Activated T-cell treated with anti-CD3 and anti-CD28 coated beads, Interleukin-2, amount 50 U/mL, for 4 hours (primary cell): ENCODE measurements at regions not wholly inside any gene's neighbourhood (a gene's known extent, or its start where the extent isn't known, plus 50 kb on each side); places are given as distances from the start of the nearest gene placed in this dataset.

Experiments used
- ATAC-seq, 2 donors: fragments of 200-7000 bp; cut with Tn5 transposase; one replicate each; pipeline ENCODE4 v1.10.0; 2021
- DNase-seq: peaks from one replicate; pipeline ENCODE4 v3.0.0-alpha.2; 2020
- H3K27me3 Mint-ChIP-seq: one replicate; pipeline ENCODE4 v1.8.0; 2021; ENCODE audit warnings: low read depth, mixed read lengths
- H3K36me3 Mint-ChIP-seq: one replicate; pipeline ENCODE4 v1.8.0; 2022; ENCODE audit warnings: mixed read lengths; ENCODE audit not compliant: insufficient read depth
- H3K4me1 Mint-ChIP-seq: one replicate; pipeline ENCODE4 v1.8.0; 2021; ENCODE audit warnings: low read depth, mixed read lengths
- H3K4me3 Mint-ChIP-seq: one replicate; pipeline ENCODE4 v1.8.0; 2021; ENCODE audit warnings: mild to moderate bottlenecking, moderate library complexity, mixed read lengths
- H3K9me3 Mint-ChIP-seq: one replicate; pipeline ENCODE4 v1.8.0; 2021; ENCODE audit warnings: mixed read lengths

DNA sequence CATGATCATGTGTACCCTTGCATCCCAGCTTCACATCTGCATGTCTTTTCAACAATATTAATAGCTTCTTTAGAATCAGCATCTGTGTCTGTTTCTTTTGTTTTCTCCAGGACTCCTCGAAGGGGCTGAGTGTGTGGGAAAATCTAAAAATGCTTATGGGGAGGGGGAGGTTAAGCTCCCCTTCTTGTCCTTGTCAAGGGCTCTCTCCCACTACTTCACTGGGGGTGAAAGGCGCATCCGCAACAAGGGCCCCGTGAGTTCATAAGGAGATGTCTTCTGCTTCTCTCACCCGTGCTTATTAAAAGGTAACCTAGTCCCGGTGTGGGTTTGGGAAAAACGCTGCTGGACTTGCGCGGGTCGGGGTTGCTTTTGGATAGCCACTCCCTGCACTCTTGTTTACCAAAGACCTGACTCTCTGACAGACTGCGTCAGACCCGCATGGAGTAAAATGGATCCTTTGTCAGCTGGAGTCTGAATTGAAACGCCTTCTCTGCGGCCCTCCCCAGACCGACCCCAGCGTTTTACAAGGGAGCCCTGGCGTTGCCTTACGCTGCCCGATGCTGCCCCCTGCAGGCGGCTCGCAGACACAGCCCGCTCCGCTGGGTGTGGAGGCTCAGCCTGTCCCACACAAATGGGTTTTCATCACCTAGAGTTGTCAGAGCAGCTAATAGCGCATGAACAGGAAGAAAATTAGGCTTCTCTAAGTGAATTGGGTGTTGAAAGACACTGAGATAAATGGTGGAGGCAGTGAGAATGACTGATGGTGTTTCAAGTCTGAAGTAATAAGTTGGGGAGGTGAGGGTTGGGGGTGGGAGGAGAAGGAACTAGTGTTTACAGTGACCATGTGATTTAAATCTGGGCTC lies 53.8 kb downstream of the IER5 start:
- peak; percentile 80 to 88 for ATAC-seq
- H3K27me3 Mint-ChIP-seq: no peaks in the 10 kb centered on the region
- DNase-seq: peak; percentile 91
- no peaks in the 10 kb centered on the region for H3K36me3 Mint-ChIP-seq
- peak overlapping the region; percentile 65 for H3K4me3 Mint-ChIP-seq
- peaks cover 49% of the 10 kb centered on the region for H3K4me1 Mint-ChIP-seq
- H3K9me3 Mint-ChIP-seq: no peaks in the 10 kb centered on the region

DNA sequence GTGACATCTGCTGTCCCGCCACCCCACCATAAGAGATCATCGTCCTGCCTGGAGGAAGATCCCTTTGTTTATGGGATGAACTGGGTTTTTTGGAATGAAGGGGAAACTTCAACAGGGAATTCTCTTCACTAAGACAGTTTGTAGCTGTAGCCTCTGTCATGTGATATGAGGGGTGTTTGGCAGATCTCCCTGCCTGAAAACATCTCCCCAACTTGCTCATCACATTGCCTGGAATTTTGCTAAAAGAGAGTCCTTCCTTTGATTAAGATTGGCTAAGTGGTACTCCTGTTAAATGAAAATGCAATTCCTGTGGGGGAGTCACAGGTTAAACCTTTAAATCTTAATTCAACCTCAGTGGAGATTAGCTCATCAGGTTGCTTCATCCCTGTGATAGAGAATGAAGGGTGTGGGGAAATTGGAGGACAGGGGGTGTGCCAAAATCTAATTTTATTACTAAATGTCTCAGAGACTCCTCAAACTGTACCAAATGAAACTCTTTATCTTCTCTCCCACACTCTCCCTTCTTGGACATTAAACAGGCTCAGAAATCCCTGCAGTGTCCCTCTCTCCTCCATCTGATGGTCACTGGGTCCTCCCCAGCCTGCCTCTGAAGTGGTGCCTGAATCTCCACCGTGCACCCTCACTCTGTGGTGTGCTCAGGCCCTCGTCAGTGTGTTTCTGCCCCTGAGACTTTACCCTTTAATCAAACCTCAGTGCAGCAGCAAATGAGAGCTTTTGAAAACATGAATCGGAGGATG lies 54.8 kb downstream of the IER5 start:
- no peaks in the 10 kb centered on the region for H3K27me3 Mint-ChIP-seq
- no peaks in the 10 kb centered on the region for H3K36me3 Mint-ChIP-seq
- DNase-seq (no peak), ATAC-seq (no peak)
- no peaks in the 10 kb centered on the region for H3K9me3 Mint-ChIP-seq
- H3K4me3 Mint-ChIP-seq: no peak overlapping the region
- H3K4me1 Mint-ChIP-seq: peaks cover 52% of the 10 kb centered on the region

DNA sequence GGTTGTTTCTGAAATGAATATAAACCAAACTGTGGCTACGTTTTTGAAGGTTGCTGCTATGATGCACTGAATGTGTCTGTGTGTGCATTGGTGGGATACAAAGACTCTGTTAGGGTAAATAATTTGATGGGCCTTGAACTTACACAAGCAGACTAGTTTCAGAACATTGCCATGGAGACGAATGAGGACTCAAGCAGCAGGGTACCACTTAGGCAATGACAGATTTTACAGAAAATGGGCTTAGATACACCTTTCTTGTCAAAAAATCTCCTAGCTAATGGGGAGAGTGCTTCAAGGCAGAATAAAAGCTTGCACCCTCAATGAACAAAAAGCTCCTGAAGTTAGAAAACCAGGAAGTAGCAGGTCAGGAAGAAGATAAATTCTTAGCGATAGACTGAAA lies 55.7 kb downstream of the IER5 start:
- Mint-ChIP-seq H3K4me3 (no peak overlapping the region), H3K36me3 (no peaks in the 10 kb centered on the region), H3K27me3 (no peaks in the 10 kb centered on the region), H3K4me1 (peaks cover 53% of the 10 kb centered on the region), H3K9me3 (no peaks in the 10 kb centered on the region)
- DNase-seq (no peak), ATAC-seq (no peak)

DNA sequence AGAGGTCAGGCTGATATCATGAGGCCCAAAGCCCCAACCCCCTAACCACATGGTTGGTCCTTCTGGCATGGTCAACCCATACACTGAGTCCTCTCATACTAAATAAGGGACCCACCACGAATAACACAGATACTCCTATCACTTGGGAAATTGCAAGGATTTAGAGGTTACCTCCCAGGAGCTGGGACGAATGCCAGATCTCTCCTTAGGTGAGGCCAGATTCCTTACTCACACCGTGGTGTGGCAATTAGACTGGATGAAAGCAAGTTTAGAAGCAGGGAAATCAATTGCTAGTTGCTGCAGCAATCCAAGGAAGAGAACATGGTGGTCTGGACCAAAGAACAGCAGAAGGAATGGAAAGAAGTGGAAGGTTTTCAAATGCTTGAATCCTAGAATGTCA lies 60.1 kb downstream of the IER5 start:
- Mint-ChIP-seq H3K9me3 (no peaks in the 10 kb centered on the region), H3K4me1 (peaks cover 50% of the 10 kb centered on the region), H3K27me3 (no peaks in the 10 kb centered on the region), H3K36me3 (no peaks in the 10 kb centered on the region), H3K4me3 (no peak overlapping the region)
- ATAC-seq: no peak
- DNase-seq: no peak

DNA sequence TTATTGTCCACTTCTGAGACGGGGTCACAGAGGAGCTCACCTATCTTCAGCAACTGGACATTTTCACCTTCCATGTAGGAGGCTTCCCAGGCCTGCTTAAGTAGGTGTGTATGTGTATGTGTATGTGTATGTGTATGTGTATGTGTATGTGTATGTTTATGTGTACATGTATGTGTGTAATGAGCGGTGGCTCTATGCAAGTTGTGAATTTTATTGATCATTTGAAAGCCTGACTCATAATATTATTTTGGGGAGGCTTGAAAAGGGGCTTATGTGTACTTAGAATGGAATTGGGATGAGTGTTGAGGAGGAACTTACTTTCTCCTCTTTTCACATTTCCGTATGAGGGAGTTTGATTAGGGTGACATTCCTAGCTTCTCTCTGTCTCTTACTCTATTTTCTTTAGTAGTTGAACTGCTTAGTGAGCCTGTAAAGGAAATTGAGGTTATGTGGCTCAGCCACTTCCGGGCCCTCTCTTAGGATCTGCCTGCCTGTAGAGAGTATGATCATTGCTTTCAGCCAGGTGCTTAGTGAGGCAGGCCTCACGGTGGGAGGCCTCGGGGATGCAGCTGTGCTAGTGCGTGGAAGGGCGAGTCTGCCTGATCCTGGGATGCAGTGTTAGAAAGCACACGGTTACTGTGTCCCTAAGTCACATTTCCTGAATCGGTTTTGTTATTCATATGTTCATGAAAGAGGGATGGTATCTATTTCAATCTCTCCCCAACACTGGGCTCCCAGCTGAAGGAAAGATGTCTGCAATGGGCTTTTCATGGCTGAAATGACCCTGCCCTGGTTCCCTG lies 61.0 kb downstream of the IER5 start:
- ATAC-seq: peak; percentile 98
- Mint-ChIP-seq H3K9me3 (no peaks in the 10 kb centered on the region), H3K27me3 (no peaks in the 10 kb centered on the region), H3K36me3 (no peaks in the 10 kb centered on the region), H3K4me3 (peak overlapping the region; percentile 33), H3K4me1 (peaks cover 50% of the 10 kb centered on the region)
- peak; percentile 60 for DNase-seq

DNA sequence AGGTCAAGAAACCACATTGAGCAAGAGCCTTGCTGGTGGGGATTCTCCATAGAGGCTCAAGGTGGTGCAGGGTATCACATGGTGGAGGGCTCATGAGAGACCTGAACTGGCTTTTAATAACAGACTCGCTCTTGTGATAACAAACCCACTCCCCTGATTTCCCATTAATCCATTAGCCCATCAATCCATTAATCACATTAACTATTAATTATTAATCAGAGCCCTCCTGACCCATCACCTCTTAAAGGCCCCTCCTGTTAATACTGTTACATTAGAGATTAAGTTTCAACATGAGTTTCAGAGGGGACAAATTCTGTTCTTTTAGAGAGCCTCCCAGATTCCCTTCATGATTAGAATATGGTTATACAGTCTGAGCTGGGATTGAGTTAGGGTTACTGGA lies 61.8 kb downstream of the IER5 start:
- Mint-ChIP-seq H3K27me3 (no peaks in the 10 kb centered on the region), H3K4me1 (peaks cover 50% of the 10 kb centered on the region), H3K9me3 (no peaks in the 10 kb centered on the region), H3K36me3 (no peaks in the 10 kb centered on the region), H3K4me3 (no peak overlapping the region)
- DNase-seq (no peak), ATAC-seq (no peak)

DNA sequence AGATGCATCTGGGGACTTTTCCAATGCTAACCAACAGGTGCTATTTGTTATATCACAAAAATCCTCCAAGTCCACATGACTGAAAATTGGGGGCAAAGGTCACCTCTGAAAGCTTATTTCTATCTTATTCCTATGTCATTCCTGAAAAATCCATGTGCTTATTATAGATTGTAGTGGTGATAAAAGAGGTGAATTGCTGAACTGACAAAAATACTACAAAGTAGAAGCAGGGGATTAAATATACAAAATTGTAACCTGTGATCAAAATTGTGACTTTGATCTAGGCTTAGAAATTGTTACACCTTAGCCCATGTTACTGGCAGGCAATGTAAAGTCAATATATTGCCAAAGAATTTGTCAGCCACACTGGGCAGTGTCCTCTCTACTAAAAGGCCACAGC lies 62.3 kb downstream of the IER5 start:
- DNase-seq (no peak), ATAC-seq (no peak)
- Mint-ChIP-seq H3K27me3 (no peaks in the 10 kb centered on the region), H3K4me3 (no peak overlapping the region), H3K4me1 (peaks cover 50% of the 10 kb centered on the region), H3K36me3 (no peaks in the 10 kb centered on the region), H3K9me3 (no peaks in the 10 kb centered on the region)

DNA sequence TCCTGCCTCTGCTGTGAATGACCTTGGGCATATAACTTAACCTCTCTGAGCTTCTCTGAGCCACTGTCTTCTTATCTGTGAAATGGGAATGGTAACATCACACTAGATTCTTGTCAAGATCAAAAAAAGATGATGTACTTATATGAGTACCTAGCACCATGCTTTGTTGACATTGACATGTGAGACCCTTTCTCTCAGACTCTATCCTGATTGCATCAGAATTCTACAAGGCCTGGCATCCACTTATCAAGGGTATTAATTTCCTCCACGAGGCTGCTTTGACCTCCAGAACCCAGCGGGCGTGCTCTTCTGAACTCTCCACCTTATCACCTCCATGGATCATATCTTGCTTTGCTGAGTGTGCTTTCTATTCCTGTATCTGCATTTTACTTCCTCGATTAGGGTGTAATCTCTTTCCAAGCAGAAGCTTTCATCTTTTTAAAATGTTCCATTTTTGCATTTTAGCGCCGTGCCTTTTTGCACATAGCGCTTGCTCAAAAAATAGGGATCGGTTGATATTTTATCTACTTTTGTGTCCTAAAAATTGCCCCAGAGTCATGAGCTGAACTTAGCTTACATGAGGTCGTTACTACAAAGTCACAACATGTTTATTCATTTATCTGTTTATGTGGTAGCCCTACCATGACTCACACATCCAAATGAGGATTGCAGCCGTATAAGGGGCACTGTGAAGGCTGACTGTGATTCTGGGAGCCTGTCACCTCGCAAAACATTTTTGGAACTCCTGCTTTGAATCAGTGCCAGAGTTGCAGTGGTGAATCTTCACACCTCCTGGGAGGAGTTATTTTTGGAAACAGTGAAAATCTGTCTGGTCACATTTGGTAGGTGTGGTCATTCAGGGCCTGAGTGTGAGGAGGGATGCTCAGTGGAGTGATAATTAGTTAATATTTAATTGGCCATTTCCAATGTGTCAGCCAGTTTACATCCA lies 63.2 kb downstream of the IER5 start:
- no peak overlapping the region for H3K4me3 Mint-ChIP-seq
- no peaks in the 10 kb centered on the region for H3K36me3 Mint-ChIP-seq
- H3K9me3 Mint-ChIP-seq: no peaks in the 10 kb centered on the region
- ATAC-seq (no peak), DNase-seq (no peak)
- H3K4me1 Mint-ChIP-seq: peaks cover 50% of the 10 kb centered on the region
- H3K27me3 Mint-ChIP-seq: no peaks in the 10 kb centered on the region

DNA sequence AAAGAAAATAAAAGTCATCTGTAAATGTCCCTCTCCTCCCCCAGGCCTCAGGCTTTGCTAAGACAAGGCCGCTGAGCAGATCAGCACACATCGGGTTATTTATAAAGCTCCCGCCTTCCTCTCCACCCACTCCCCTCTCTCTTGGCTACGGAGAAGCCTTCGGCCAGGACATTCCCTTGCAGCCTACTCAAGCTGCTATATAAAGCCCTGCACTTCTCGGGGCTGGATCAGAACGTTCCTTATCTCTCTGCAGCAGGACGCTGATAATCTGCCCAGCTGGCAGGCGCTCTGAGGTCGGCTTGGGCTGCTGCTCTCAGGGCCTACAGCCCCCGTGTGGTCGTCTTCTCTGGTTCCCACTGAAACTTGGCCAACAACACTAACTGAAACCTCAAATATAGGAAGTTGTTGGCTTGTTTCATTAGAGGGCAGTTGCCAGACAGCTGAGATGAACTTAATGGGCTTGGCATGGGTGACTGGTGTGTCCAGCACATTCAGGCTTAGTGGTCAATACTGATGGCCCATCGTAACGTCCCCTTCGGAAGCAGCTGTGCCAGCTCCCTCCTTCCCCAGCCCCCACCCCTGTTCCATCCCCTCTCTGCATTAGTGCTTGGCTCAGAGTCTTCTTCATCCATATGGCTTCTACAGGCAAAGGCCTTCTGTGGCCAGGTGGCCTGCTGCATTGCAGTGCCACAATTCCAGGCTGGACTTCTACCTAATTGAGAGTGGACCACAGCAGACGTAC lies 64.6 kb downstream of the IER5 start:
- no peak overlapping the region for H3K4me3 Mint-ChIP-seq
- no peaks in the 10 kb centered on the region for H3K36me3 Mint-ChIP-seq
- no peak for ATAC-seq
- no peak for DNase-seq
- peaks cover 50% of the 10 kb centered on the region for H3K4me1 Mint-ChIP-seq
- no peaks in the 10 kb centered on the region for H3K9me3 Mint-ChIP-seq
- H3K27me3 Mint-ChIP-seq: no peaks in the 10 kb centered on the region

DNA sequence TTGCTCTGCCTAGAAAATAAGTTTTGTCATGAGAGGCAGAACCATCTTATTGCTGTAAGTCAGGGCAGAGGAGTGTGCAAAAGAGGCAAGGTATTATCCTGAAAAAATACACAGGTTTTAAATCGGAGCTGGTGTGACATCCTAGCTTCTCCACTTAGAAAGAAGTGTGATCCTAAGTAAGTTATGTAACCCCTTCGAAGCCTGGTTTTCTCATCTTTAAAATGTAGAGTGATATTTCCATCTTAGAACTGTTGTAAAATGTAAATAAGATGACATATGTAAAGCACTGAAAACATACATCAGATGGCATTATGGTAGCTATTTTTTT lies 65.1 kb downstream of the IER5 start:
- DNase-seq (no peak), ATAC-seq (no peak)
- Mint-ChIP-seq H3K4me3 (no peak overlapping the region), H3K4me1 (peaks cover 51% of the 10 kb centered on the region), H3K36me3 (no peaks in the 10 kb centered on the region), H3K27me3 (no peaks in the 10 kb centered on the region), H3K9me3 (no peaks in the 10 kb centered on the region)

DNA sequence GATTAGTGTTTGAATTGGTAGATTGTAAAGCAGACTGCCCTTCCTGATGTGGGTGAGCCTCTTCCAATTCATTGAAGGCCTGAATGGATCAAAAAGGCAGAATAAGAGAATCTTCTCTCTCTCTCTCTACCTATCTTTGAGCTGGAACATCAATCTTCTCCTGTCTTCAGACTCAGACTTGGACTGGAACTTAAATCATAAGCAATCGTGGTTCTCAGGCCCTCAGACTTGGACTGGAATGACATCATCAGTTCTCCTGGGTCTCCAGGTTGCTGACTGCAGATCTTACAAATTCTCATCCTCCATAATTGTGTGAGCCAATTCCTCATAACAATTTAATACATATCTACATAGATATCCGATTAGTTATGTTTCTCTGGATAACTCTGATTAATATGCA lies 66.8 kb downstream of the IER5 start:
- Mint-ChIP-seq H3K27me3 (no peaks in the 10 kb centered on the region), H3K9me3 (no peaks in the 10 kb centered on the region), H3K4me1 (peaks cover 50% of the 10 kb centered on the region), H3K4me3 (no peak overlapping the region), H3K36me3 (no peaks in the 10 kb centered on the region)
- ATAC-seq: no peak
- DNase-seq: no peak

DNA sequence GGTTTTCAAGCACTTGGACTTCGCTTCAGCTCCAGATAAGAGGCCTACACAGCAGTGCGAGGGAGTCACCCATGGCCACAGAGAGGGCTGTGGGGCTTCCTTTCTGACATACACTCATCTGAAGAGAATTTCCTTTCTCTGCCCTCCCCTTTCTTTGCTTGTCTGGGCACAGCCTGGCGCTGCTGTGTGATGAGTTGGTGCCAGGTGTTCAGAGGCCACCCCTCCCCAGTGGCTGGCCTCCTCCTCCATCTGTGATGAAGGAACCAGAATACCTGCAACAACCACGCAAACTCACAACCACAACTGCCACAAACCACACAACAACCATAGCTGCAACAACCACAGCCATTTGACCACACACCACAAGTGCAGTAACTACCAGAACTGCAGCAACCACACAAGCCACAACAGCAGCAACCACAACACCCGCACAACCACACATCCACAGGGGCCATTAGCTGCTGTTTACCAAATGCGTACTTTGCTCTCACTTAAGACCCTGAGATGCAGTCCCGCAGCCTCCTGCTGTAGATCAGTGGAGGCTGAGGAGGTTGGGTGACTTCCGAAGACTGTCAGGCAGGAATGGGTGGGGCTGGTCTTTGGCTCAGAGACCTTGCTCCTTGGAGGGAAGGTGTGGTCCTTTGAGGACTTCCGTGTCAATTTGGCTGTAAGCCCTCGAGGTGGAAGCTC lies 71.1 kb downstream of the IER5 start:
- peaks cover 33% of the 10 kb centered on the region for H3K4me1 Mint-ChIP-seq
- no peaks in the 10 kb centered on the region for H3K27me3 Mint-ChIP-seq
- ATAC-seq (peak; percentile 82 to 83), DNase-seq (peak; percentile 14)
- H3K36me3 Mint-ChIP-seq: no peaks in the 10 kb centered on the region
- H3K4me3 Mint-ChIP-seq: no peak overlapping the region
- peaks cover 9% of the 10 kb centered on the region for H3K9me3 Mint-ChIP-seq

DNA sequence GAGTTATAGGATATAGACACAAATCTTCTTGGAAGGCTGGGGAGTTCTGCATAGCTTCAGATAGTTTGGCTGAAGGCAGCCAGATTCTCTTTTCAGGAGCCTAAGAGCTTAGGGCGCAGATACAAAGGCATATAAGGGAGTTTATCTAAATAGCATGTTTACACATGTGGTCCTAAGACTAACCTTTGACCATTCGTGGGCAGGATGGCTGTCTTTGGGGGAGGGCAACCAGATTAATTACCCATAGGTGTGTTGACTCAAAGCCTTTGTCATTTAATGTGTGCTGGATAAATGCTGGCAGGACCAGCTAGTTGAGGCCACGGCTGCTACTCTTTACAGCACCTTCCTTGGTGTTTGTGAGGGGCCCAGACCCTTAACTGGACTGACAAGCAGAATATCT lies 71.8 kb downstream of the IER5 start:
- H3K27me3 Mint-ChIP-seq: no peaks in the 10 kb centered on the region
- ATAC-seq (no peak), DNase-seq (no peak)
- H3K4me1 Mint-ChIP-seq: peaks cover 33% of the 10 kb centered on the region
- H3K36me3 Mint-ChIP-seq: no peaks in the 10 kb centered on the region
- H3K4me3 Mint-ChIP-seq: no peak overlapping the region
- peaks cover 14% of the 10 kb centered on the region for H3K9me3 Mint-ChIP-seq
